H9 (cell line): ENCODE measurements at regions not wholly inside any gene's neighbourhood (a gene's known extent, or its start where the extent isn't known, plus 50 kb on each side); places are given as distances from the start of the nearest gene placed in this dataset.

ENCODE experiments used
- DNase-seq: peaks from one replicate; pipeline ENCODE4 v3.0.0-alpha.2; 2017
- H2AFZ ChIP-seq: one replicate; pipeline ENCODE4 v1.6.1; 2013; ENCODE audit warnings: mild to moderate bottlenecking, low read length, control low read depth, moderate library complexity
- H2AK5ac ChIP-seq: 2 replicates; pipeline ENCODE4 v1.6.1; 2013; ENCODE audit warnings: low read length, control low read depth, mixed read lengths; ENCODE audit not compliant: insufficient read length
- H2BK120ac ChIP-seq: one replicate; pipeline ENCODE4 v1.6.1; 2013; ENCODE audit warnings: low read depth, mild to moderate bottlenecking, low read length, control low read depth, inconsistent platforms; ENCODE audit not compliant: poor library complexity, severe bottlenecking
- H2BK12ac ChIP-seq: 2 replicates; pipeline ENCODE4 v1.6.1; 2013; ENCODE audit warnings: low read length, control low read depth, mixed read lengths, low read depth; ENCODE audit not compliant: insufficient read length
- H2BK15ac ChIP-seq: 2 replicates; pipeline ENCODE4 v1.6.1; 2013; ENCODE audit warnings: low read depth, low read length, control low read depth
- H2BK20ac ChIP-seq: one replicate; pipeline ENCODE4 v1.6.1; 2013; ENCODE audit warnings: low read depth, mild to moderate bottlenecking, low read length, control low read depth, inconsistent platforms; ENCODE audit not compliant: poor library complexity, severe bottlenecking
- H2BK5ac ChIP-seq: 2 replicates; pipeline ENCODE4 v1.6.1; 2013; ENCODE audit warnings: low read length, control low read depth, mixed read lengths; ENCODE audit not compliant: insufficient read length
- H3K14ac ChIP-seq: 2 replicates; pipeline ENCODE4 v1.6.1; 2013; ENCODE audit warnings: low read length, control low read depth; ENCODE audit not compliant: insufficient read depth
- H3K18ac ChIP-seq: 2 replicates; pipeline ENCODE4 v1.6.1; 2013; ENCODE audit warnings: low read depth, mild to moderate bottlenecking, mixed read lengths, low read length, control low read depth; ENCODE audit not compliant: insufficient read length
- H3K23ac ChIP-seq: 2 replicates; pipeline ENCODE4 v1.6.1; 2013; ENCODE audit warnings: low read length, control low read depth, mixed read lengths, low read depth; ENCODE audit not compliant: insufficient read length
- H3K23me2 ChIP-seq: 2 replicates; pipeline ENCODE4 v1.6.1; 2013; ENCODE audit warnings: low read depth, mild to moderate bottlenecking, mixed read lengths, low read length, control low read depth; ENCODE audit not compliant: insufficient read length, poor library complexity, severe bottlenecking
- H3K27ac ChIP-seq: 2 replicates; pipeline ENCODE4 v1.5.1; 2013; ENCODE audit warnings: low read length, control low read depth, mixed read lengths, low read depth; ENCODE audit not compliant: insufficient read length
- H3K27me3 ChIP-seq: 2 replicates; pipeline ENCODE4 v1.6.1; 2013; ENCODE audit warnings: low read length, control low read depth, inconsistent platforms; ENCODE audit not compliant: insufficient read depth
- H3K4ac ChIP-seq: 2 replicates; pipeline ENCODE4 v1.6.1; 2013; ENCODE audit warnings: low read depth, mild to moderate bottlenecking, control low read depth, inconsistent platforms, low read length, moderate library complexity
- H3K4me1 ChIP-seq: 2 replicates; pipeline ENCODE4 v1.6.1; 2013; ENCODE audit warnings: low read length, control low read depth, inconsistent platforms; ENCODE audit not compliant: insufficient read depth
- H3K4me2 ChIP-seq: 2 replicates; pipeline ENCODE4 v1.6.1; 2013; ENCODE audit warnings: low read length, control low read depth, mixed read lengths; ENCODE audit not compliant: insufficient read length, insufficient read depth
- H3K56ac ChIP-seq: 2 replicates; pipeline ENCODE4 v1.6.1; 2013; ENCODE audit warnings: low read depth, mild to moderate bottlenecking, mixed read lengths, low read length, control low read depth; ENCODE audit not compliant: insufficient read length
- H3K79me1 ChIP-seq: 2 replicates; pipeline ENCODE4 v1.6.1; 2013; ENCODE audit warnings: low read depth, mild to moderate bottlenecking, moderate library complexity, low read length, control low read depth, inconsistent platforms; ENCODE audit not compliant: insufficient read depth, poor library complexity, severe bottlenecking
- H3K79me2 ChIP-seq: 2 replicates; pipeline ENCODE4 v1.6.1; 2013; ENCODE audit warnings: low read length, control low read depth, inconsistent platforms; ENCODE audit not compliant: insufficient read depth
- H3K9ac ChIP-seq: 2 replicates; pipeline ENCODE4 v1.6.1; 2013; ENCODE audit warnings: low read length, control low read depth, mixed read lengths; ENCODE audit not compliant: insufficient read length; ENCODE audit errors: extremely low read depth
- H3K9me3 ChIP-seq: one replicate; pipeline ENCODE4 v1.6.1; 2013; ENCODE audit warnings: low read depth, low read length, inconsistent platforms; ENCODE audit not compliant: control insufficient read depth
- H3T11ph ChIP-seq: one replicate; pipeline ENCODE4 v1.6.1; 2013; ENCODE audit warnings: mild to moderate bottlenecking, low read length, control low read depth, inconsistent platforms
- H4K20me1 ChIP-seq: one replicate; pipeline ENCODE4 v1.6.1; 2013; ENCODE audit not compliant: control insufficient read depth, insufficient read length, insufficient read depth
- H4K5ac ChIP-seq: 2 replicates; pipeline ENCODE4 v1.6.1; 2013; ENCODE audit warnings: low read depth, mild to moderate bottlenecking, mixed read lengths, low read length, control low read depth; ENCODE audit not compliant: insufficient read length
- H4K8ac ChIP-seq: replicated peaks from 2 replicates; pipeline ENCODE4 v1.6.1; 2013; ENCODE audit warnings: low read length, control low read depth, mixed read lengths, low read depth; ENCODE audit not compliant: insufficient read length
- H4K91ac ChIP-seq: 2 replicates; pipeline ENCODE4 v1.6.1; 2013; ENCODE audit warnings: low read depth, mild to moderate bottlenecking, moderate library complexity, mixed read lengths, low read length, control low read depth; ENCODE audit not compliant: insufficient read length
- H3K27ac Mint-ChIP-seq, 3 experiments: 2 replicates in 2 of 3; 3 replicates in 1 of 3; pipeline ENCODE4 v1.8.0; 2020 to 2021; ENCODE audit warnings: mixed read lengths in 3 of 3, mild to moderate bottlenecking in 1 of 3, moderate library complexity in 1 of 3
- H3K27me3 Mint-ChIP-seq: 2 replicates; pipeline ENCODE4 v1.8.0; 2021; ENCODE audit warnings: low read depth, mild to moderate bottlenecking, moderate library complexity, mixed read lengths
- H3K36me3 Mint-ChIP-seq, 3 experiments: 2 replicates in 2 of 3; 3 replicates in 1 of 3; pipeline ENCODE4 v1.8.0; 2020 to 2021; ENCODE audit warnings: low read depth in 3 of 3, mixed read lengths in 3 of 3; ENCODE audit not compliant: insufficient read depth in 1 of 3
- H3K4me1 Mint-ChIP-seq, 2 experiments: 2 replicates each; pipeline ENCODE4 v1.8.0; 2020; ENCODE audit warnings: mixed read lengths in 2 of 2
- H3K4me3 Mint-ChIP-seq, 2 experiments: 2 replicates in 1 of 2; 3 replicates in 1 of 2; pipeline ENCODE4 v1.8.0; 2020 to 2021; ENCODE audit warnings: mild to moderate bottlenecking in 2 of 2, mixed read lengths in 2 of 2, moderate library complexity in 1 of 2
- H3K9me3 Mint-ChIP-seq, 2 experiments: 2 replicates in 1 of 2; 3 replicates in 1 of 2; pipeline ENCODE4 v1.8.0; 2020; ENCODE audit warnings: mild to moderate bottlenecking in 2 of 2, mixed read lengths in 2 of 2, moderate library complexity in 1 of 2
- CTCF ChIP-seq: fragments of 200-600 bp; sonication (generic); conservative IDR thresholded peaks from 3 replicates; pipeline ENCODE4 v1.8.0; 2021; ENCODE audit warnings: antibody characterized with exemption, mild to moderate bottlenecking
- WGBS: extraction: QIAGEN DNeasy Blood & Tissue Kit; methylation state at CpG from one replicate; pipeline ENCODE4 v1.1.7; 2013; ENCODE audit warnings: missing lambda C conversion rate, low lambda C conversion rate, mixed read lengths; ENCODE audit not compliant: insufficient read length; ENCODE audit errors: extremely low coverage; 5-methylcytosine and 5-hydroxymethylcytosine counted together

GRCh38 chr1:73765551-73766233 lies 432.3 kb downstream of the LRRIQ3 start:
- no peak overlapping the region for H3K4me3 Mint-ChIP-seq
- Histone ChIP-seq H2BK12ac (no peak overlapping the region), H4K5ac (no peak overlapping the region), H3K79me2 (no peaks in the 10 kb centered on the region), H3K14ac (no peak overlapping the region), H4K20me1 (no peaks in the 10 kb centered on the region), H3K9ac (no peak overlapping the region), H2BK5ac (no peak overlapping the region), H2AFZ (no peak overlapping the region), H3K18ac (no peak overlapping the region), H3K4me1 (no peaks in the 10 kb centered on the region), H2AK5ac (no peak overlapping the region), H3K27me3 (no peaks in the 10 kb centered on the region), H3K79me1 (no peaks in the 10 kb centered on the region), H4K8ac (no peak overlapping the region), H3T11ph (no peak overlapping the region), H3K23ac (no peak overlapping the region), H3K4ac (no peak overlapping the region), H3K9me3 (no peaks in the 10 kb centered on the region), H3K56ac (no peak overlapping the region), H3K4me2 (no peak overlapping the region), H3K23me2 (no peaks in the 10 kb centered on the region), H3K27ac (no peak overlapping the region), H4K91ac (no peak overlapping the region), H2BK15ac (no peak overlapping the region), H2BK120ac (no peak overlapping the region), H2BK20ac (no peak overlapping the region)
- DNase-seq: no peak
- H3K9me3 Mint-ChIP-seq: no peaks in the 10 kb centered on the region
- no peak overlapping the region for H3K27ac Mint-ChIP-seq
- no peaks in the 10 kb centered on the region for H3K27me3 Mint-ChIP-seq
- TF ChIP-seq CTCF: no peak
- H3K36me3 Mint-ChIP-seq: no peaks in the 10 kb centered on the region
- WGBS: no CpG with 5 or more reads among the region's 2 CpGs
- 0 out of 4 replicates have a peak, but pooled peaks cover 0 to 2% of the 10 kb centered on the region in 2 experiments for H3K4me1 Mint-ChIP-seq
